IMR-90 (cell line): ENCODE measurements at regions not wholly inside any gene's neighbourhood (a gene's known extent, or its start where the extent isn't known, plus 50 kb on each side); places are given as distances from the start of the nearest gene placed in this dataset.

Source experiments
- ATAC-seq: fragments of 200-7000 bp; cut with Tn5 transposase; 2 replicates; pipeline ENCODE4 v1.9.1; 2020; ENCODE audit warnings: low read depth, mild to moderate bottlenecking, moderate library complexity
- BruUV-seq: library from RNA; stranded (reverse); fragments of 400-500 nt; replicated peaks from 2 replicates; lab custom pipeline; 2021; lab: Mats Ljungman, UMichigan
- CTCF ChIA-PET: fragments of 300-600 bp; formaldehyde crosslinking; extraction: SDS; loops from one replicate; lab custom pipeline; 2021; ENCODE audit warnings: antibody characterized with exemption; lab: Yijun Ruan, JAX
- POLR2A ChIA-PET: fragments of 300-600 bp; sonication (Branson Sonifier 250); formaldehyde crosslinking; loops from one replicate; lab custom pipeline; 2022; ENCODE audit warnings: antibody characterized with exemption; ENCODE audit not compliant: unreplicated experiment; lab: Charles Lee
- DNase-seq: peaks from one replicate; pipeline ENCODE4 v3.0.0; 2013
- H2AFZ ChIP-seq: replicated peaks from 2 replicates; pipeline ENCODE3; 2013; ENCODE audit warnings: low read length, mild to moderate bottlenecking; ENCODE audit not compliant: poor library complexity
- H2AK5ac ChIP-seq: 2 replicates; pipeline ENCODE4 v1.6.1; 2013; ENCODE audit warnings: low read depth, low read length, inconsistent platforms
- H2AK9ac ChIP-seq: replicated peaks from 2 replicates; pipeline ENCODE3; 2013; ENCODE audit warnings: mild to moderate bottlenecking, low read depth, low read length, moderate library complexity; ENCODE audit not compliant: poor library complexity
- H2BK120ac ChIP-seq: 2 replicates; pipeline ENCODE4 v1.6.1; 2013; ENCODE audit warnings: low read depth, low read length, inconsistent platforms
- H2BK15ac ChIP-seq: 3 replicates; pipeline ENCODE4 v1.6.1; 2013; ENCODE audit warnings: low read depth, low read length, inconsistent platforms
- H2BK20ac ChIP-seq: 2 replicates; pipeline ENCODE4 v1.6.1; 2013; ENCODE audit warnings: low read depth, mild to moderate bottlenecking, inconsistent platforms, low read length, moderate library complexity
- H2BK5ac ChIP-seq: 2 replicates; pipeline ENCODE4 v1.6.1; 2013; ENCODE audit warnings: mild to moderate bottlenecking, low read depth, low read length, inconsistent platforms; ENCODE audit not compliant: poor library complexity, severe bottlenecking
- H3K14ac ChIP-seq: replicated peaks from 2 replicates; pipeline ENCODE4 v1.6.1; 2013; ENCODE audit warnings: low read depth, low read length, inconsistent platforms
- H3K18ac ChIP-seq: 2 replicates; pipeline ENCODE4 v1.6.1; 2013; ENCODE audit warnings: low read depth, low read length, control low read depth
- H3K23ac ChIP-seq: 2 replicates; pipeline ENCODE4 v1.6.1; 2013; ENCODE audit warnings: low read depth, low read length, inconsistent platforms
- H3K27ac ChIP-seq: 2 replicates; pipeline ENCODE4 v1.5.1; 2013; ENCODE audit warnings: mild to moderate bottlenecking, control low read depth, low read length; ENCODE audit not compliant: insufficient read depth
- H3K27me3 ChIP-seq: 2 replicates; pipeline ENCODE4 v1.6.1; 2013; ENCODE audit warnings: low read length; ENCODE audit not compliant: control insufficient read depth, insufficient read depth
- H3K36me3 ChIP-seq: 2 replicates; pipeline ENCODE4 v1.6.1; 2013; ENCODE audit warnings: low read length, mixed read lengths; ENCODE audit not compliant: control insufficient read depth, insufficient read depth
- H3K4ac ChIP-seq: 2 replicates; pipeline ENCODE4 v1.6.1; 2013; ENCODE audit warnings: low read depth, low read length, inconsistent platforms
- H3K4me1 ChIP-seq: 2 replicates; pipeline ENCODE4 v1.6.1; 2013; ENCODE audit warnings: low read length, mixed read lengths; ENCODE audit not compliant: control insufficient read depth, insufficient read depth
- H3K4me2 ChIP-seq: 2 replicates; pipeline ENCODE4 v1.6.1; 2013; ENCODE audit warnings: low read depth, mild to moderate bottlenecking, control low read depth, low read length, moderate library complexity
- H3K4me3 ChIP-seq: 2 replicates; pipeline ENCODE4 v1.5.1; 2013; ENCODE audit warnings: low read depth, mild to moderate bottlenecking, control low read depth, low read length, moderate library complexity; ENCODE audit not compliant: insufficient read depth
- H3K56ac ChIP-seq: 2 replicates; pipeline ENCODE4 v1.6.1; 2013; ENCODE audit warnings: low read length, inconsistent platforms; ENCODE audit not compliant: insufficient read depth; ENCODE audit errors: extremely low read depth
- H3K79me1 ChIP-seq, 2 experiments: 2 replicates each; pipeline ENCODE4 v1.6.1; 2013; ENCODE audit warnings: low read length in 2 of 2, inconsistent platforms in 1 of 2, low read depth in 1 of 2
- H3K9ac ChIP-seq: 2 replicates; pipeline ENCODE4 v1.6.1; 2013; ENCODE audit warnings: low read depth, low read length, control low read depth
- H3K9me1 ChIP-seq: 2 replicates; pipeline ENCODE4 v1.6.1; 2013; ENCODE audit warnings: low read length, inconsistent platforms; ENCODE audit not compliant: insufficient read depth
- H3K9me3 ChIP-seq: 2 replicates; pipeline ENCODE4 v1.6.1; 2013; ENCODE audit warnings: low read length; ENCODE audit not compliant: control insufficient read depth, insufficient read depth
- H4K20me1 ChIP-seq: 2 replicates; pipeline ENCODE4 v1.6.1; 2013; ENCODE audit warnings: low read length, inconsistent platforms; ENCODE audit not compliant: insufficient read depth
- H4K5ac ChIP-seq: 2 replicates; pipeline ENCODE4 v1.6.1; 2013; ENCODE audit warnings: mild to moderate bottlenecking, low read depth, low read length, control low read depth
- H4K8ac ChIP-seq, 2 experiments: 2 replicates each; pipeline ENCODE4 v1.6.1; 2013; ENCODE audit warnings: low read depth in 2 of 2, low read length in 2 of 2, control low read depth in 1 of 2, inconsistent platforms in 1 of 2
- H4K91ac ChIP-seq: 2 replicates; pipeline ENCODE4 v1.6.1; 2013; ENCODE audit warnings: low read depth, low read length, inconsistent platforms; ENCODE audit not compliant: insufficient read depth
- BHLHE40 ChIP-seq: fragments of 150-350 bp; IDR thresholded peaks from 2 replicates; pipeline ENCODE4 v1.6.1; 2016; ENCODE audit warnings: mild to moderate bottlenecking, low read depth, low read length
- FOS ChIP-seq: fragments of 150-350 bp; IDR thresholded peaks from 2 replicates; pipeline ENCODE4 v1.6.1; 2016; ENCODE audit warnings: low read depth, low read length
- MXI1 ChIP-seq: IDR thresholded peaks from 2 replicates; pipeline ENCODE4 v1.6.1; 2012; ENCODE audit warnings: low read depth, mild to moderate bottlenecking, low read length, moderate library complexity, borderline replicate concordance
- POLR2A ChIP-seq: IDR thresholded peaks from 2 replicates; pipeline ENCODE4 v1.6.1; 2012; ENCODE audit warnings: mild to moderate bottlenecking, low read depth, low read length
- RAD21 ChIP-seq: IDR thresholded peaks from 2 replicates; pipeline ENCODE4 v1.6.1; 2012; ENCODE audit warnings: low read length, improper control_type of control experiment
- RCOR1 ChIP-seq: IDR thresholded peaks from 2 replicates; pipeline ENCODE4 v1.6.1; 2012; ENCODE audit warnings: mild to moderate bottlenecking, low read length, improper control_type of control experiment; ENCODE audit not compliant: insufficient replicate concordance
- WGBS, 2 experiments: methylation state at CpG; one replicate each; pipeline versions ENCODE4 v1.1.5 to v1.1.7; 2013; ENCODE audit warnings: missing lambda C conversion rate in 2 of 2; ENCODE audit not compliant: insufficient read length in 1 of 2; ENCODE audit errors: extremely low coverage in 2 of 2; 5-methylcytosine and 5-hydroxymethylcytosine counted together
- dilution Hi-C: fragments of 300-500 bp; cut with HindIII; formaldehyde crosslinking; loops from one replicate; pipeline ENCODE4 v1.14.3; 2018; ENCODE audit warnings: low sequenced_read_pairs; ENCODE audit not compliant: unreplicated experiment
- in situ Hi-C: fragments of 300-500 bp; cut with MboI; formaldehyde crosslinking; loops from 3 replicates; pipeline ENCODE4 v1.14.3; 2019; ENCODE audit warnings: low sequenced_read_pairs, inconsistent platforms, mixed read lengths
- intact Hi-C: fragments of 100-400 bp; cut with micrococcal nuclease; formaldehyde crosslinking; loops from 2 replicates; pipeline ENCODE4 v1.10.0; 2022
- TF ChIP-seq, protein P1 (sequence below): fragments of 150-350 bp; IDR thresholded peaks from 2 replicates; pipeline ENCODE4 v1.6.1; 2016; ENCODE audit warnings: low read depth, mild to moderate bottlenecking, low read length, moderate library complexity, borderline replicate concordance

DNA sequence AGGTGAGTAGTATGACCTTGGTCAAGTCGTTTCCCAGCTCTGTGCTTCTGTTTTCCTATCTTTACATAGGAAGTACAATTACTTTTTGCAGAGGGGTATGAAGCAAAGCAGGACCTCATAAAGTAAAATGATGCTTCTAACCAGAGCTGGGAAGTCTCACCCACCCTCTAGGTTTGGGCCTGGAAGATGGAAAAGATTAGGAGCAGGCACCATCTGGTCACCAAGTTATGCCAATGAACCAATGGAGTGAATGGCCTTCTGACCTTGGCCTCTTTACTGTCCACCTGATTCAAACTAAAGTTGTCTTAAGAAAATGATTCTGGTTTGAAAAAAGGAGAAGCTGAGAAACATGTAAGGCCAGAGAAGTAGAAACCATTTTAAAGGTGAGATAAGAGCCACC lies 68.9 kb upstream of the CTNNBL1 start:
- intact Hi-C loops: no loop called here
- no peak for DNase-seq
- in situ Hi-C loops: no loop called here
- Histone ChIP-seq H3K4ac (no peak overlapping the region), H2BK5ac (no peak overlapping the region), H2BK120ac (no peak overlapping the region), H4K5ac (no peak overlapping the region), H3K4me1 (no peaks in the 10 kb centered on the region), H3K56ac (no peak overlapping the region), H3K18ac (no peak overlapping the region), H4K8ac (no peak overlapping the region), H3K27me3 (peaks cover 14% of the 10 kb centered on the region), H2AK5ac (no peak overlapping the region), H3K9me3 (no peaks in the 10 kb centered on the region), H3K4me2 (no peak overlapping the region), H2BK20ac (no peak overlapping the region), H3K23ac (no peak overlapping the region), H3K9ac (no peak overlapping the region), H3K27ac (no peak overlapping the region), H3K79me1 (no peaks in the 10 kb centered on the region), H4K91ac (no peak overlapping the region), H3K14ac (no peak overlapping the region), H2AFZ (no peak overlapping the region), H3K9me1 (no peaks in the 10 kb centered on the region), H3K4me3 (no peak overlapping the region), H3K36me3 (no peaks in the 10 kb centered on the region), H4K20me1 (no peaks in the 10 kb centered on the region), H2BK15ac (no peak overlapping the region), H2AK9ac (no peak overlapping the region)
- TF ChIP-seq BHLHE40: no peak
- TF ChIP-seq RAD21: no peak
- no peak for TF ChIP-seq POLR2A
- TF ChIP-seq FOS: no peak
- TF ChIP-seq MXI1: no peak
- TF ChIP-seq RCOR1: no peak
- TF ChIP-seq, protein P1, sequence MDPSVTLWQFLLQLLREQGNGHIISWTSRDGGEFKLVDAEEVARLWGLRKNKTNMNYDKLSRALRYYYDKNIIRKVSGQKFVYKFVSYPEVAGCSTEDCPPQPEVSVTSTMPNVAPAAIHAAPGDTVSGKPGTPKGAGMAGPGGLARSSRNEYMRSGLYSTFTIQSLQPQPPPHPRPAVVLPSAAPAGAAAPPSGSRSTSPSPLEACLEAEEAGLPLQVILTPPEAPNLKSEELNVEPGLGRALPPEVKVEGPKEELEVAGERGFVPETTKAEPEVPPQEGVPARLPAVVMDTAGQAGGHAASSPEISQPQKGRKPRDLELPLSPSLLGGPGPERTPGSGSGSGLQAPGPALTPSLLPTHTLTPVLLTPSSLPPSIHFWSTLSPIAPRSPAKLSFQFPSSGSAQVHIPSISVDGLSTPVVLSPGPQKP: no peak
- CTCF ChIA-PET: no interaction called here
- POLR2A ChIA-PET: no interaction called here
- ATAC-seq: no peak
- no TSS peak for BruUV-seq
- no CpG with 5 or more reads among the region's 1 CpG for WGBS, 2 experiments
- dilution Hi-C loops: no loop called here
